SK-N-SH (cell line): ENCODE measurements at regions not wholly inside any gene's neighbourhood (a gene's known extent, or its start where the extent isn't known, plus 50 kb on each side); places are given as distances from the start of the nearest gene placed in this dataset.

Source experiments
- CTCF ChIA-PET: fragments of 300-600, 350-600 bp; formaldehyde crosslinking; extraction: SDS; loops from one replicate; lab custom pipeline; 2021; lab: Yijun Ruan, JAX
- POLR2A ChIA-PET: fragments of 350-600 bp; sonication (Branson Sonifier 250); formaldehyde crosslinking; extraction: SDS; loops from one replicate; lab custom pipeline; 2020; ENCODE audit warnings: antibody characterized with exemption, inconsistent platforms; lab: Yijun Ruan, JAX
- DNase-seq: peaks from one replicate; pipeline ENCODE4 v3.0.0; 2012
- H2AFZ ChIP-seq: fragments of 200-600 bp; sonication (generic); 2 replicates; pipeline ENCODE4 v1.8.1; 2016; ENCODE audit warnings: antibody characterized with exemption, mild to moderate bottlenecking, low read depth
- H3F3A ChIP-seq: fragments of 200-600 bp; sonication (generic); replicated peaks from 2 replicates; pipeline ENCODE3; 2016; ENCODE audit warnings: antibody characterized with exemption, mild to moderate bottlenecking; ENCODE audit not compliant: insufficient read depth
- H3K27ac ChIP-seq, 2 experiments: fragments of 200-500 bp in 1 of 2; fragments of 200-600 bp in 1 of 2; sonication (Bioruptor generic) in 1 of 2; sonication (generic), shearing (Covaris generic) in 1 of 2; 2 replicates each; pipeline versions ENCODE4 v1.5.1 to v1.6.1; 2014 to 2016; ENCODE audit warnings: low read depth in 2 of 2, inconsistent platforms in 1 of 2, low read length in 1 of 2, mild to moderate bottlenecking in 1 of 2, mixed read lengths in 1 of 2
- H3K27me3 ChIP-seq: fragments of 200-600 bp; sonication (generic), shearing (Covaris generic); 2 replicates; pipeline ENCODE4 v1.6.1; 2016; ENCODE audit warnings: mixed run types; ENCODE audit not compliant: insufficient read depth
- H3K36me3 ChIP-seq, 2 experiments: fragments of 200-500 bp in 1 of 2; fragments of 200-600 bp in 1 of 2; sonication (Bioruptor generic) in 1 of 2; sonication (generic) in 1 of 2; replicated peaks in 1 of 2; 2 replicates each; pipeline versions ENCODE3 to v1.5.1; 2014 to 2016; ENCODE audit warnings: low read length in 1 of 2, mild to moderate bottlenecking in 1 of 2; ENCODE audit not compliant: insufficient read depth in 2 of 2, control insufficient read depth in 1 of 2
- H3K4me1 ChIP-seq, 2 experiments: fragments of 200-500 bp in 1 of 2; fragments of 200-600 bp in 1 of 2; sonication (Bioruptor generic) in 1 of 2; sonication (generic), shearing (Covaris generic) in 1 of 2; 2 replicates each; pipeline versions ENCODE4 v1.5.1 to v1.6.1; 2014 to 2016; ENCODE audit warnings: low read depth in 1 of 2, low read length in 1 of 2, mixed run types in 1 of 2; ENCODE audit not compliant: insufficient read depth in 2 of 2, control insufficient read depth in 1 of 2
- H3K4me2 ChIP-seq: fragments of 200-600 bp; sonication (generic), shearing (Covaris generic); 2 replicates; pipeline ENCODE4 v1.6.1; 2017; ENCODE audit warnings: mixed run types
- H3K4me3 ChIP-seq, 2 experiments: fragments of 200-500 bp in 1 of 2; fragments of 200-600 bp in 1 of 2; sonication (Bioruptor generic) in 1 of 2; sonication (generic), shearing (Covaris generic) in 1 of 2; 2 replicates each; pipeline versions ENCODE4 v1.5.1 to v1.8.1; 2014 to 2016; ENCODE audit warnings: low read depth in 2 of 2, inconsistent platforms in 1 of 2, low read length in 1 of 2, mild to moderate bottlenecking in 1 of 2, mixed read lengths in 1 of 2, moderate library complexity in 1 of 2
- H3K79me2 ChIP-seq: fragments of 200-600 bp; sonication (generic); 2 replicates; pipeline ENCODE4 v1.8.1; 2017; ENCODE audit warnings: mild to moderate bottlenecking; ENCODE audit not compliant: insufficient read depth
- H3K9ac ChIP-seq: fragments of 200-600 bp; sonication (generic); 2 replicates; pipeline ENCODE4 v1.6.1; 2017; ENCODE audit warnings: mixed run types
- H3K9me2 ChIP-seq: fragments of 200-600 bp; sonication (generic); 2 replicates; pipeline ENCODE4 v1.6.1; 2017; ENCODE audit warnings: mixed run types
- H3K9me3 ChIP-seq: fragments of 200-600 bp; sonication (generic); 2 replicates; pipeline ENCODE4 v1.6.1; 2017; ENCODE audit warnings: mixed run types, mild to moderate bottlenecking, moderate library complexity
- H4K20me1 ChIP-seq: fragments of 200-600 bp; sonication (generic); 2 replicates; pipeline ENCODE4 v1.6.1; 2017; ENCODE audit warnings: mild to moderate bottlenecking, mixed run types; ENCODE audit not compliant: insufficient read depth
- CTCF ChIP-seq: fragments of 200-600 bp; sonication (generic); IDR thresholded peaks from 2 replicates; pipeline ENCODE4 v1.6.1; 2017; ENCODE audit warnings: antibody characterized with exemption, mild to moderate bottlenecking, moderate library complexity
- FOXJ3 ChIP-seq: sonication (generic); formaldehyde crosslinking; IDR thresholded peaks from 2 replicates; pipeline ENCODE4 v1.5.1; 2020; ENCODE audit warnings: mild to moderate bottlenecking, missing genetic modification reagents
- GABPA ChIP-seq: IDR thresholded peaks from 2 replicates; pipeline ENCODE4 v1.4.0; 2012; ENCODE audit warnings: low read depth, mild to moderate bottlenecking
- IRF3 ChIP-seq: fragments of 150-350 bp; IDR thresholded peaks from 2 replicates; pipeline ENCODE4 v1.6.1; 2016; ENCODE audit warnings: mild to moderate bottlenecking, low read depth, low read length
- JUND ChIP-seq: IDR thresholded peaks from 2 replicates; pipeline ENCODE4 v1.4.0; 2012
- MAX ChIP-seq: IDR thresholded peaks from 2 replicates; pipeline ENCODE4 v1.4.0; 2012; ENCODE audit warnings: low read depth
- MEF2A ChIP-seq: IDR thresholded peaks from 2 replicates; pipeline ENCODE4 v1.4.0; 2012; ENCODE audit warnings: low read depth, borderline replicate concordance
- MXI1 ChIP-seq: IDR thresholded peaks from 2 replicates; pipeline ENCODE4 v1.6.1; 2012; ENCODE audit warnings: mild to moderate bottlenecking, low read depth, low read length, improper control_type of control experiment
- NRF1 ChIP-seq: IDR thresholded peaks from 2 replicates; pipeline ENCODE4 v1.6.1; 2012; ENCODE audit warnings: low read depth, mild to moderate bottlenecking, low read length
- PBX3 ChIP-seq: IDR thresholded peaks from 2 replicates; pipeline ENCODE4; 2012
- RAD21 ChIP-seq: IDR thresholded peaks from 2 replicates; pipeline ENCODE4 v1.6.1; 2012; ENCODE audit warnings: mild to moderate bottlenecking, low read length
- RCOR1 ChIP-seq: fragments of 150-350 bp; IDR thresholded peaks from 2 replicates; pipeline ENCODE4 v1.6.1; 2017; ENCODE audit warnings: antibody characterized with exemption, low read length
- RXRA ChIP-seq: IDR thresholded peaks from 2 replicates; pipeline ENCODE4 v1.4.0; 2012; ENCODE audit warnings: low read depth, mild to moderate bottlenecking, borderline replicate concordance
- SIN3A ChIP-seq: IDR thresholded peaks from 2 replicates; pipeline ENCODE4 v1.6.1; 2012; ENCODE audit warnings: low read depth, mild to moderate bottlenecking, low read length, moderate library complexity, borderline replicate concordance
- SMC3 ChIP-seq: IDR thresholded peaks from 2 replicates; pipeline ENCODE4 v1.6.1; 2012; ENCODE audit warnings: low read depth, low read length, improper control_type of control experiment
- TCF12 ChIP-seq: IDR thresholded peaks from 2 replicates; pipeline ENCODE4 v1.4.0; 2012
- TEAD4 ChIP-seq: IDR thresholded peaks from 2 replicates; pipeline ENCODE4 v1.4.0; 2012; ENCODE audit warnings: mild to moderate bottlenecking, borderline replicate concordance; ENCODE audit not compliant: insufficient read depth
- USF2 ChIP-seq: fragments of 150-350 bp; IDR thresholded peaks from 2 replicates; pipeline ENCODE4 v1.6.1; 2017; ENCODE audit warnings: antibody characterized with exemption, low read length, low read depth, borderline replicate concordance
- YY1 ChIP-seq: IDR thresholded peaks from 2 replicates; pipeline ENCODE4 v1.4.0; 2012; ENCODE audit warnings: low read depth, mild to moderate bottlenecking
- WGBS: methylation state at CpG from one replicate; pipeline ENCODE4 v1.1.6; 2017; ENCODE audit warnings: low lambda C conversion rate; 5-methylcytosine and 5-hydroxymethylcytosine counted together

- DNase-seq, result no peak
Measured at GRCh38 chr4:159484864-159485263, 382.0 kb downstream of the RAPGEF2 start.

GRCh38 chr4:159487284-159487747 lies 384.4 kb downstream of the RAPGEF2 start:
- ChIA-PET CTCF (interaction anchor here (0.5 to 3.2 kb wide), 28 partner anchors 9 to 1885 kb away, joined by 3 to 19 read pairs (median 3); no protein-coding TSS in a partner anchor), POLR2A (no interaction called here)
- Histone ChIP-seq H3K4me3 (peak overlapping the region in 1 of 2 experiments; percentile 21; a peak in 1 of 4 replicates), H3K9ac (no peak overlapping the region), H3K27ac (no peak overlapping the region), H2AFZ (no peak overlapping the region), H3F3A (no peaks in the 10 kb centered on the region), H3K4me1 (peaks cover 0 to 3% of the 10 kb centered on the region in 2 experiments; a peak in 2 of 4 replicates), H3K4me2 (no peak overlapping the region; the same call in 1 of the 2 replicates), H3K9me2 (no peaks in the 10 kb centered on the region), H3K9me3 (no peaks in the 10 kb centered on the region), H3K27me3 (no peaks in the 10 kb centered on the region), H4K20me1 (no peaks in the 10 kb centered on the region), H3K79me2 (no peaks in the 10 kb centered on the region), H3K36me3 (no peaks in the 10 kb centered on the region)
- WGBS, result 17% methylated on average over 8 of the region's 8 CpGs
- TF ChIP-seq TEAD4 (no peak), SIN3A (no peak), IRF3 (no peak), SMC3 (peak; percentile 70), PBX3 (no peak), RCOR1 (no peak), FOXJ3 (CRISPR knock-in tag) (no peak), USF2 (no peak), RAD21 (peak; percentile 95), JUND (no peak), RXRA (no peak), CTCF (peak; percentile 86)
- DNase-seq, result peak; percentile 56

More at GRCh38 chr4:159484864-159485263, 382.0 kb downstream of the RAPGEF2 start:
- no peak for TF ChIP-seq YY1
- TF ChIP-seq GABPA, result no peak
- no peak for TF ChIP-seq MEF2A
- no peak for TF ChIP-seq MAX
- TF ChIP-seq CTCF, result no peak
- TF ChIP-seq MXI1, result no peak
- TF ChIP-seq FOXJ3 (CRISPR knock-in tag), result no peak
- no peak for TF ChIP-seq TCF12
- no peak for TF ChIP-seq NRF1
- no peak for TF ChIP-seq RXRA
- no peaks in the 10 kb centered on the region for H3K36me3 ChIP-seq
- no peaks in the 10 kb centered on the region for H3K9me3 ChIP-seq
- H2AFZ ChIP-seq, result no peak overlapping the region
- no peaks in the 10 kb centered on the region for H4K20me1 ChIP-seq
- no peaks in the 10 kb centered on the region for H3K27me3 ChIP-seq
- H3K79me2 ChIP-seq, result no peaks in the 10 kb centered on the region
- no peak overlapping the region for H3K27ac ChIP-seq
- H3K4me3 ChIP-seq, result no peak overlapping the region
- CTCF ChIA-PET, result interaction anchor here (0.6 to 3.2 kb wide), 2 partner anchors 61 to 280 kb away, joined by 3 to 19 read pairs; no protein-coding TSS in a partner anchor
- peaks cover 0 to 3% of the 10 kb centered on the region in 2 experiments; a peak in 2 of 4 replicates for H3K4me1 ChIP-seq
- 20% methylated on average over 2 of the region's 2 CpGs for WGBS
- H3K9ac ChIP-seq, result no peak overlapping the region
- H3K4me2 ChIP-seq, result no peak overlapping the region
- H3F3A ChIP-seq, result no peaks in the 10 kb centered on the region
- no peaks in the 10 kb centered on the region for H3K9me2 ChIP-seq
- POLR2A ChIA-PET, result no interaction called here
